GM18508 (cell line): ENCODE measurements at regions not wholly inside any gene's neighbourhood (a gene's known extent, or its start where the extent isn't known, plus 50 kb on each side); places are given as distances from the start of the nearest gene placed in this dataset.

Source experiments
- ATAC-seq: cut with Tn5 transposase; IDR thresholded peaks from one replicate; pipeline ENCODE4 v1.9.1; 2021; ENCODE audit warnings: moderate number of reproducible peaks; ENCODE audit not compliant: insufficient read depth, unreplicated experiment

DNA sequence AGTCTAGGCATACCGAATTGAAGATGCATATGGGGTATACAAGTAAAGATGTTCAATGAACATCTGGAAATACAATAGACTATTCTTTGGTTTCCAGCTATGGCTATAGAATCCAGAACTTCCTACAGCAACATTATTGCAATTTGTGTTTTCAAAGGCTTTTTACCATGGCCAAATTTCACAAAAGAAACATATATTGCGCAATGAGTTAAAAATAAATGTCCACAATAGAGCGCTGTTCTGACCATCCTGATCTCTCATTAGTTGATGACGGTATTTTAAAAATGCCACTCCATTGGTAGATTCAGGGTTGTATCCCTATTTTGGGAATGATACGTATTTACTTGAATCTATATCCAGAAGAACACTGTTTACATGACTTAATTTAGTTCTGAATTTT is 139.2 kb downstream of the LINC00632 start:
- ATAC-seq, result no peak

DNA sequence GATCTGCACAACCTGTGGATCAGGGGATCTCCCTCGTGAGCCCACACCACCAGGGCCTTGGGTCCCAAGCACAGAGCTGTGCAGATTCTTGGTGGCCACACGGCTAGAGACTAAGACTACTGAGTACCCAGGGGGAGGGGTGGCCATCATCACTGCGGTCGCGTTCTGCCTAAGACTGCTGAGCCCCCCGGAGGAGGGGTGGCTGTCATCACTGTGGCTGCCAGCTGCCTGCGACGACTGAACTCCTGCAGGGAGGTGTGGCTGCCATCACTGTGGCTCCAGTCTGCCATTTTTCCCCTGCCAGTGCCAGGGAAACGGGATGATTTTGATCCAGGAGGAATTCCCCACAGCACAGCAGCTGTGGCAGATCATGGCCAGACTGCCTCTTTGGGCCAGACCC is 141.7 kb upstream of the SPANXB1 start:
- no peak for ATAC-seq

DNA sequence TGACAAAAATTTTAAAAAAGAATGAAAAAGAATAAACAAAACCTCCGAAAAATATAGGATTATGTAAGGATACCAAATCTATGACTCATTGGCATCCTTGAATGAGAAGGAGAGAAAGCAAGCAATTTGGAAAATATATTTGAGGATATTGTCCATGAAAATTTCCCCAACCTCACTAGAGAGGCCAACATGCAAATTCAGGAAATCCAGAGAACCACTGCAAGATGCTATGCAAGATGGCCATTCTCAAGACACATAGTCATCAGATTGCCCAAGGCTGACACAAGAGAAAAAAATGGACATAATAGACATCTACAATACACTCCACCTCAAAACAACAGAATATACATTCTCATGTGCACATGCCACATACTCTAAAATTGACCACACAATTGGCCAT is 135.9 kb upstream of the SPANXB1 start:
- ATAC-seq, result no peak

DNA sequence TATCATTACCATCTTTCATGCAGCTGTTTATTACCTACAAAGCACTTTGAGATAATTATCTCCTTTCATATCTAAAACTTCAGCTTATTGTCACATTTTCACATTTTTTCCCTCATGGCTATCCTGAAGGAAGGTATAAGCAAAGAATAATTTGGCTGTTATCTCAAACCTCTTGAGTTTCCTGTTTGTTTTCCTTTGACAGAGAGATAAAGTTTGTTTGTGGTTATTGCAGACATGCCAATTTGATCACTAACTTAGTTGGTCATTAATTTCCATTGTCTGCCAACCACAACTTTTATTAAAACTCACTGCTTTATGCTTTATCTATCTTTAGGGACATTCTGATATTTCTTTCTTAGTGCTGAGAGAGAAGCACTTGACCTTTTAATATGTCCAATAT is 89.8 kb upstream of the SPANXB1 start:
- ATAC-seq, result no peak

DNA sequence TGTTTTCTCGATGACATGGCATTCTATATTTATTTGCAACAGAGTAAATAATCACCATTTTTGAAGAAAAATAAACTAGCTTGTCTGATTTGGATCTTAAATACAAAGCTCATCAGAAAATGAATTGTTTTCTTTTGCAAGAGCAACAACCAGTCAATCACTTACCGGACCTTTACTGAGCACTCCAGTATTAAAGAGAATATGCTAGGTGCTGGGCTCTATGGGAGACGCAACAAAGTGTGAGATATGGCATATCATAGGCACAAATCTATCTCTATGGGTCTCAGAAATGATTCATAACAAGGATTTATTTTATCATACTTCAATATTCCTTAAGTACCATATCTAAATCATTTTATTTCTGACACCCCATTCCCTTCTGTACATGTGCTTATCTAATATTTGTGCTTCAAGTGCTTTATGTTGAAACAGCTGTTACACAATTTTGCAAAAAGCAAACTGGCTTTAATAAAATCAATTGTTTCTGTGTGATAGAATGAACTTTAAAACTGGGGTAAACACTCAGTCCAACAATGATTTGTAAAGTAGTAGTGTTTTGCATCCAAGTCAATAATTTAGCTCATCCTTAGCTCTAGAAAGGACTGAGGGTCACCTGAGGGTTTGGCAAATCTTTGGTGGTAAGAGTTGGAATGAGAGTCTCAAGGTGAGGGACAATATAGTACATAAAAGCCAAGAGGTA is 88.4 kb upstream of the SPANXB1 start:
- ATAC-seq, result no peak

DNA sequence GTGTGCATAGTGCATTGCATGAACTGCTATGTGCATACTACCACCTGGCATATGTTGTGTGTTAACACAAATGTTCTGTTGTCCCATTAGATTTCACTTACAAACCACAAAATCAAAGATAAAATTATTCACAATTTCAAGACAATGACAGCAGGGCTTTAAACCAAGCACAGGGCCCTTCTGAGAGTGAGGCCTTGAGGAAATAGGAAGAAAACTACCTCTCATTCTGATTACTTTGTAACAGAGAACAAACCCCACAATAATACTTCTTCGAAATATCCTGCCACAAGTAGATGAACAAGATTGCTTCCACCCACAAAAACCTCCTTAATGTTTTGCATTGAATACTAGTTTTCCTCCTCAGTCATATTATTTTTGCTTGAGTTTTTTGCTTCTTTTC is 85.5 kb upstream of the SPANXB1 start:
- ATAC-seq, result no peak

DNA sequence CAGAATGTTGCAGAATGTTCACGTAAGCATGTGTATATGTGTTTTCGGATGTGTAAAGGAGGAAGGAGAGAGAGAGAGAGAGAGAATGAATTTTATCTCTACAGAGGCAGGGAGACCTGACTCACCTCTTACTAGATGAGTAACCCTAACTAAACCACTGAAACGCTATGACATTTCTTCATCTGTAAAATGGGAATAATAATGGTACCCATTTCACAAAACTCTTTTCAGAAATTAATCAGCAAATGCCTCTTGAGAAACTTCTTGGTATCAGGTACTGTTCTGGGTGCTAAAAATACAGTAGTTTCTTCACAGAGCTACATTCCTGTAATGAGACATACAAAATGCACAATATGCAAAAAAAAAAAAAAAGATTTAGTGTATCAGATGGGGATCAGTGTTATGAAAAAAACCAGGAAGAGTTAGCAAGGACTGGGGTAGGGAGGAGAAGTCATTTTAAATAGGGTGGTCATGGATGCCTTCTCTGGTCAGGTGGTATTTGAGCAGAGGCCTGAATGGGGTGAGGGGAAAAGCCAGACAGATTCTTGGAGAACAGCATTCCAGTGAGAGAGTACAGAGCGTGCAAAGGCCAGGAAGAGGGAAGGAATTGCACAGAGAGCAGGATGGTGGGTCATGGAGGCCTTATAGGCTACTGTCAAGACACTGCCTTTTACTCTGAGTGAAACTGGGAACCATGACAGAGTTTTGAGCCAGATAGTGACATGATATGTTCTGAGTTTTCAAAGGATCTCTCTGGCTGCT is 84.9 kb upstream of the SPANXB1 start:
- no peak for ATAC-seq

DNA sequence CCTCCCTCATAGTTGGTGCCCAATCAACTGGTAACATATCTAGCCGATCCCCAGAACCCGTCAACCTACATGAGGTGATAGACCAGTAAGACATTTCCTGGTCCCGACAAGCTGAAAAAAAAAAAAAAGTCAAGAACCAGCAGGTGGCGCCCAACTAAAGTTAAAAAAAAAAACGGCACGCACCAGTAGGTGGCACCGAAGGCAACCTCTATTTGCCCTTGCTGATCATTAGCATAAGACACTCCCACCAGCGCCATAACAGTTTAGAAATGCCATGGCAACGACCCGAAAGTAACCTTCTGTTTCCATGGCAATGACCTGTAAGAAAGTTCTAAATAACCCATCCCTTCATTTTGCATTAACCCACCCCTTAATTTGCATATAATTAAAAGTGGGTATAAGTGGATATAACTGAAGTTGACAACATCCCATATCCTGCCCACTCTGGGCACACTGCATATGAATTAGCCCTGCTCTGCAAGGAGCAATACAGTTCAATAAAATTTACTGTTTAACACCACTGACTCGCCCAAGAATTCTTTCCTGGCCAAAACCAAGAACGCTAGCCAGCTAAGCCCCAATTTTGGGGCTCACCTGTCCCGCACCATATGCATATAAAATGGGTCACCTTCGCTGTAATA is 83.9 kb upstream of the SPANXB1 start:
- peak; percentile 94 for ATAC-seq

DNA sequence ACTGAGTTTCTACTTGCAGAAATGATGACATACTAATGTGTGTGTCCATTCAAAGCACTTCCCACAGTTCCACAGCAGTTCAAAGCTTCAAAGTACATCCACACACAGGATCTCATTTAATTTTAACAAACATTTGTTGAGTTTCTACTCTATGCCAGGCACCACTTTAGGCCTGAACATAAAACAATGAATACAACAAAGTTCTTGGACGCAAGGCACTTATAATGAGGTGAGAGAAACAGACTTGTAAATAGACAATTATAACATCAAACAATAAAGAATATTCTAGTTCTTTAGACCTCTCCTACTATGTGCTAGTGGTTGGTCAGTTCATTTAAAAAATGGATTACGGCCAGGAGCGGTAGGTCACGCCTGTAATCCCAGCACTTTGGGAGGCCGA is 82.0 kb upstream of the SPANXB1 start:
- no peak for ATAC-seq

DNA sequence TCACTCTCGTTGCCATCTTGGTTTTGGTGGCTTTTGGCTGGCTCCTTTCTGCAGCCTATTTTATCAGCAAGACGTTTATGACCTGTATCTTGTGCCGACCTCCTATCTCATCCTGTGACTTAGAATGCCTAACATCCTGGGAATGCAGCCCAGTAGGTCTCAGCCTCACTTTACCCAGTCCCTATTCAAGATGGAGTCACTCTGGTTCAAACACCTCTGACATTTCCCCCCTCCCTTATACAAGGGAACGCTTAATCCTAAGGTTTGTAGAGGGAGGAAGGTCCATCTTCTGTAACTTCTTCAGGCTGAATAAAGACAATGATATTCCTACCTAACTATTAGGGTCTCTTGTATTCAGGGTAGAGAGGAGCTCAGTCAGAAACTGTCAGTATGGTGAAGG is 79.3 kb upstream of the SPANXB1 start:
- no peak for ATAC-seq

DNA sequence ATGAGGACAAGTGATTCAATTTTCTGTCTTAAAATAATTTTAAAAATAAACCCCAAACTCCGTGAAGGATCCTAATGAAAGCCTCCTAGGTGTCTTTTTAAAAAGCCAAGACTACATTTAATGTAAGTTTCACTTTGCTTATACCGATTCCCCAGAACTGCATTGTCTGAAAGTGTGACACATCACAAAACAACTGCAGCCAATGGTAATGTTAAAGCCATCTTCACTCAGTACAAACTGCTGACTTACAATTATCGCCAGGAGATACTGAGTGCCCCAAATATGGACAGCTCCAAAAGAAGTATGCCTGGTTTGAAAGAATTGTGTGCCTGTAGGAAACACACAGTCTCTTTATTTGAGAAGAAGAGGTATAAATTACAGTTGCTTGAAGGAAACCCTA is 73.7 kb upstream of the SPANXB1 start:
- ATAC-seq, result no peak

DNA sequence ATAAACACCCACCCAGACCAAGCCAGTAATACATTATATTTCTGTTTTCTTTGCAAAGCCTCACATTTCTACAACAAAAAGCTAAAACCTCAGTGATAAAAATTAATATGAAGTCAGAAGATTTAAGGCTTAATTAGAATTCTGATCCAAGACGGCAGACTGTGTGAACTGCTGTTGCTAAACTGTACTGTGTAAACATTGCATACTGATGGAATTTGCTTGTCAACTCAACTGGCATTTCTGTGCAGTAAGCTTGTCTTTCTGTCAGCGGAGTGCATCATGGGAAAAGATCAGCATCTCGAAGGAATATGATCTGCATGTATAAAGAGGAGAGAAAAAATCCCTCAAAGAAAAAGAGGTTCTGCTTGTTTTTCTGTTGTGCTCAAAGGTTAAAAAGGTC is 69.4 kb upstream of the SPANXB1 start:
- no peak for ATAC-seq

DNA sequence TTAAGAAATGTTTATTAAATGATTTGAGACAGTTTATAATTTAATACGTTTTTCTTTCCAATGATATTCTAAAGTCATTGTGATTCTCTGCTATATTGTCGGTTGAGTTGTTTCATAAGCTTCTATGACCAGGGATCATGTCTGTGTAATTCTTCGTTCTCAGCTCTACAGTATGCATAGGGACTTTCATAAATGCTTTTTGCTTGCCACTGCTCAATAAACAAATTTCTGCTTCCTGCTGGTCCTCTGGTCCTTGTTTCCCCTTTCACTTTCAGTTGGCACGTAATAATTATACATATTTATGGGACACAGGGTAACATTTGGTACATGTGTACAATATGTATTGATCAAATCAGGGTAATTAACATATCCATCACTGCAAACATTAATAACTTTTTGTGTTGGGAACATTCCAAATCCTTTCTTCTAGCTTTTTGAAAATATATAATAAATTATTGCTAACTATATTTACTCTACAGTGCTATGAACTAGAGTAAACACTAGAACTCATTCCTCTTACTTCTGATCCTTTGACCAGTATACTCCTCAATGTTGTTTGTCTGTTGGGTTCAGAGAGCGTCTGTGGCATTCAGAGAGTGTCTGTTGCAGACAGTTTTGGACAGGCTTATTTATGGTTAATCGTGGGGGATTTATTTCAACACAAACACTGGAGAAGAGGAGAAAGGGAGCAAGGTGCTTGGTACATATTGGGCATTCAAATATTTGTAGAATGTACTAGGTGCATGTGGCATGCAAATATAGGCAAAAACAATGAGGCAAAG is 68.3 kb upstream of the SPANXB1 start:
- ATAC-seq, result no peak

DNA sequence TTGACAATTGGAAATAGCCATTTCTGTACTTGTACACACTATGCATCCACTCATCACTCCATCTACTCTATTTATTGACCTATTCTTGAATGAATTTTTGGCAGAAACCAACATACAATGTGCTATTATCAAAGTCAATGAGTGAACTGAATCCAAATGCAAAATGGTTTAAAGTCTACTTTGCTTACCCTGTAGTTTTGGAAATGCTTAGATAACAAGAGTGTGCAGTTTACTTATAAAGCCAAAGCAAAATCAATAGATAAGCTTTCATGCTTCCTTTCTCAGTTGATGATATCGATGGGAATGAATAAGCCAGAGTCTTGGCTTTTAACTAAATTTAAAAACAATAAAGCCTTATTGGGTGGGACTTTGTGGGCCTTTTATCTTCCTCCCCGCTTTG is 58.9 kb upstream of the SPANXB1 start:
- no peak for ATAC-seq

DNA sequence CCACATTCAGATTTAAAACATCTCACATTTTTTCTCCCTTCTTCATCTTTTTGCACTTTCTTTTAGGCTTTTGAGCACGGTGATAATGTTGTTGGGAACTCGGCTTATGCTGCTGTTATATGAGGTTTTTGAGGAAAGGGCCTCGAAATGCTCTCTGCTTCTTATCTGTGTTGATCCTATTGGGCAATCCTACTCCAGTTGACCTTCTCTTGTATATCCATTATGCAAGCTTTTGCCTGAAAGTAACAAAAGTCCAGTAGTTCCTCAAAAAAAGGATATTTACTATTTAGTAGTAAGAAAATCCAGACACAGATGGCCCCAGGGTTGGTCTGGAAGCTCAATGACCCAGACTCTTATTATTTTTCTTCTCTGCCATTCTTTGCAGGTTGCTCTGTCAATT is 57.7 kb upstream of the SPANXB1 start:
- ATAC-seq, result no peak

DNA sequence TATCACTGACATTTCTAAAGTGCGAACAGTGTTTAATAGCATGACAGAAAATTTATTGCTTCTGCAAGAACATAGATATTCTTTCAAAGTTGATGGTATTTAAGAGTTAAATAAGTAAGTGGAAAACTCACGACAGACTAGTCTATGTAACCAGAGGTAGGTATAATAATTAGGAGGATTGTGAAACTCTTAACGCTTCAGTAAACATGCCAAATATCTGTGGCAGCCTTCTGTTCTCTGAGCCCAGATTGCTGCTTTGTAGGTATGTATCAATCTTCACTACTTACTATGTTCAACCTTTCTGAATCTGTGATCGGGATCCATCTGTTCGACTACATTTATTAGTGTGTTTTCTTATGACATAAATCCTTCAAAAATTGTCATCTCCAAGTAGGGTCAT is 53.6 kb upstream of the SPANXB1 start:
- ATAC-seq, result no peak

DNA sequence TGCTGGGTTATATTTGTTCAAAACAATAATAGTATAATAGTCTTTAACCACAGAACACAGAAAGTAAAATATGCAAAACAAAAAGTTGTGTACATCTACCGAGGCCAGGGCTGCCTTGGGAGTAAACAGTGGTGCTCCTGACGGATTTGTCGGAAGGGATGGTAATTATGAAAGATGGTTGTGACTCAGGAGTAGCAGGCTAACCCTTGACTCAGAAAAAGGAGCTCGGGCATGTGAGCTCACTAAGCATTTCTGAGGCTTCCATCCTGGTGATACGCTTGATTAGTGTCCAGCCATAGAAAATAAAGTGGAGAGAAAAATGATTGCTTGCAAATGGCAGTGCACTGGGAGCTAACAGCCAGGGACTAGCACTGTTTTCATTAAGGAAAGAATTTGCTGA is 53.2 kb upstream of the SPANXB1 start:
- no peak for ATAC-seq
